ENCODE measurements at regions not wholly inside any gene's neighbourhood (a gene's known extent, or its start where the extent isn't known, plus 50 kb on each side); places are given as distances from the start of the nearest gene placed in this dataset.

- in situ Hi-C loops (cut with HindIII; ENCODE audit: low sequenced_read_pairs): no loop called here
- H3K4me3 ChIP-seq (ENCODE audit: low read depth, low read length): no peak overlapping the region
- no peak for TF ChIP-seq CTCF (IDR thresholded peaks at IDR 0.05; ENCODE audit: low read depth, low read length)
- no peak for DNase-seq (ENCODE audit: low read depth, low spot score)
Observed at GRCh38 chr21:16580661-16581060, 850.9 kb downstream of the USP25 start.

- no peak for DNase-seq (ENCODE audit: low read depth, low spot score)
- in situ Hi-C loops (cut with HindIII; ENCODE audit: low sequenced_read_pairs): no loop called here
- no peak for TF ChIP-seq CTCF (IDR thresholded peaks at IDR 0.05; ENCODE audit: low read depth, low read length)
- H3K4me3 ChIP-seq (ENCODE audit: low read depth, low read length): no peak overlapping the region
Observed at GRCh38 chr21:16583556-16583955, 853.8 kb downstream of the USP25 start.

GRCh38 chr21:16584756-16585155 is 855.0 kb downstream of the USP25 start:
- H3K4me3 ChIP-seq (ENCODE audit: low read depth, low read length): no peak overlapping the region
- in situ Hi-C loops (cut with HindIII; ENCODE audit: low sequenced_read_pairs): no loop called here
- no peak for TF ChIP-seq CTCF (IDR thresholded peaks at IDR 0.05; ENCODE audit: low read depth, low read length)
- no peak for DNase-seq (ENCODE audit: low read depth, low spot score)

GRCh38 chr21:16585896-16586295 is 856.1 kb downstream of the USP25 start:
- no peak for TF ChIP-seq CTCF (IDR thresholded peaks at IDR 0.05; ENCODE audit: low read depth, low read length)
- in situ Hi-C loops (cut with HindIII; ENCODE audit: low sequenced_read_pairs): no loop called here
- H3K4me3 ChIP-seq (ENCODE audit: low read depth, low read length): no peak overlapping the region
- no peak for DNase-seq (ENCODE audit: low read depth, low spot score)

- peak; percentile 82 for DNase-seq (ENCODE audit: low read depth, low spot score)
- no peak overlapping the region for H3K4me3 ChIP-seq (ENCODE audit: low read depth, low read length)
- TF ChIP-seq CTCF (IDR thresholded peaks at IDR 0.05; ENCODE audit: low read depth, low read length): no peak
- in situ Hi-C loops (cut with HindIII; ENCODE audit: low sequenced_read_pairs): no loop called here
Observed at GRCh38 chr21:16587141-16587581, 857.4 kb downstream of the USP25 start.

- H3K4me3 ChIP-seq (ENCODE audit: low read depth, low read length): peak overlapping the region; percentile 34
- peak; percentile 62 for DNase-seq (ENCODE audit: low read depth, low spot score)
- in situ Hi-C loops (cut with HindIII; ENCODE audit: low sequenced_read_pairs): no loop called here
- no peak for TF ChIP-seq CTCF (IDR thresholded peaks at IDR 0.05; ENCODE audit: low read depth, low read length)
Observed at GRCh38 chr21:16587681-16588375, 858.0 kb downstream of the USP25 start.

All from astrocyte of the spinal cord (primary cell).